ENCODE measurements at regions not wholly inside any gene's neighbourhood (a gene's known extent, or its start where the extent isn't known, plus 50 kb on each side); places are given as distances from the start of the nearest gene placed in this dataset.

GRCh38 chr10:33015761-33016547, 57.9 kb upstream of the ITGB1 start:
- TF ChIP-seq CTCF (IDR thresholded peaks at IDR 0.05; ENCODE audit: borderline replicate concordance, extremely low read depth, low read length, poor library complexity, severe bottlenecking) = no peak
- no peak for TF ChIP-seq EZH2 (IDR thresholded peaks at IDR 0.05; ENCODE audit: borderline replicate concordance, low read depth, low read length, severe bottlenecking)
